ENCODE measurements at regions not wholly inside any gene's neighbourhood (a gene's known extent, or its start where the extent isn't known, plus 50 kb on each side); places are given as distances from the start of the nearest gene placed in this dataset.
A peak's percentile ranks its signal among the peaks of the same experiment; 100 is the strongest.

DNA sequence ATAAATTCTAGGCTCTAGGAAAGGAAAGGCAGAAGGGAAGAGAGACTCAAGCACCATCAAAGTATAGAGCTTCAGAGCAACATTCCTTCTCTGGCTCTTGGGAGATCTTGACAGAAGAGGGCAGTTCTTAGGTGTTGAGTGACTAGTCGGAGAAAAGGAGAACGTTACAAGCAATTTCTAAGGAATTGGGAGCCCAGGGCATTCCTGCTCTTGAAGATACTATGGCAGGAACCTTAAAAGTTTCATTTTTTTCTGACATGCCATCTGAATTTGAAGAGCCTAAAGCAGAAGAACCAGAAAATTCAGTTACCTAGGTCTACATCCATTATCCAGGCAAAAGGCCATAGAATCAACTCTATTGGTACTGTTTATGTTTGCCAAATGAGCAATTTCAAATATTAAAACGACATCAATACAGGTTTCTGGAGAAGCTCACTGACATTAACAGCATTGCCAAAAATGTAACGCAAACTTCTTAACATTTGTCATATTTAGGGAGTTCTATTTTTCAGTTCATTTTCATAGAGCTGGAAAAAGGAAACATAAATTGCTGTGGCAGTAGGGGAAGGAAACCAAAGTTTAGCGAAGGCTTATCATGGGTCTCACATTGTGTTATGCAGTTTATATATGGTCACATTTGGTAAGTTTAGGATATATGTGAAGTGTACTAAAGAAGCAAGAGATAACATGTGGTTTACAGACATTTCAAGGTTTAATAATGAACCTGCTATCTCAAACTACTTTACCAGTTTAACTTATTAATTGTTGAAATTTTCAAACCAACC is 210.1 kb upstream of the NRIP1 start (continued):
- TF ChIP-seq, protein P1, sequence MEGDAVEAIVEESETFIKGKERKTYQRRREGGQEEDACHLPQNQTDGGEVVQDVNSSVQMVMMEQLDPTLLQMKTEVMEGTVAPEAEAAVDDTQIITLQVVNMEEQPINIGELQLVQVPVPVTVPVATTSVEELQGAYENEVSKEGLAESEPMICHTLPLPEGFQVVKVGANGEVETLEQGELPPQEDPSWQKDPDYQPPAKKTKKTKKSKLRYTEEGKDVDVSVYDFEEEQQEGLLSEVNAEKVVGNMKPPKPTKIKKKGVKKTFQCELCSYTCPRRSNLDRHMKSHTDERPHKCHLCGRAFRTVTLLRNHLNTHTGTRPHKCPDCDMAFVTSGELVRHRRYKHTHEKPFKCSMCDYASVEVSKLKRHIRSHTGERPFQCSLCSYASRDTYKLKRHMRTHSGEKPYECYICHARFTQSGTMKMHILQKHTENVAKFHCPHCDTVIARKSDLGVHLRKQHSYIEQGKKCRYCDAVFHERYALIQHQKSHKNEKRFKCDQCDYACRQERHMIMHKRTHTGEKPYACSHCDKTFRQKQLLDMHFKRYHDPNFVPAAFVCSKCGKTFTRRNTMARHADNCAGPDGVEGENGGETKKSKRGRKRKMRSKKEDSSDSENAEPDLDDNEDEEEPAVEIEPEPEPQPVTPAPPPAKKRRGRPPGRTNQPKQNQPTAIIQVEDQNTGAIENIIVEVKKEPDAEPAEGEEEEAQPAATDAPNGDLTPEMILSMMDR (tag by site-specific recombination; IDR thresholded peaks at IDR 0.05) = no peak
- TF ChIP-seq ZNF423 (tag by site-specific recombination; IDR thresholded peaks at IDR 0.05) (no peak), ZNF16 (tag by site-specific recombination; IDR thresholded peaks at IDR 0.05; ENCODE audit: low read depth) (no peak), KLF8 (tag by site-specific recombination; IDR thresholded peaks at IDR 0.05) (no peak)

DNA sequence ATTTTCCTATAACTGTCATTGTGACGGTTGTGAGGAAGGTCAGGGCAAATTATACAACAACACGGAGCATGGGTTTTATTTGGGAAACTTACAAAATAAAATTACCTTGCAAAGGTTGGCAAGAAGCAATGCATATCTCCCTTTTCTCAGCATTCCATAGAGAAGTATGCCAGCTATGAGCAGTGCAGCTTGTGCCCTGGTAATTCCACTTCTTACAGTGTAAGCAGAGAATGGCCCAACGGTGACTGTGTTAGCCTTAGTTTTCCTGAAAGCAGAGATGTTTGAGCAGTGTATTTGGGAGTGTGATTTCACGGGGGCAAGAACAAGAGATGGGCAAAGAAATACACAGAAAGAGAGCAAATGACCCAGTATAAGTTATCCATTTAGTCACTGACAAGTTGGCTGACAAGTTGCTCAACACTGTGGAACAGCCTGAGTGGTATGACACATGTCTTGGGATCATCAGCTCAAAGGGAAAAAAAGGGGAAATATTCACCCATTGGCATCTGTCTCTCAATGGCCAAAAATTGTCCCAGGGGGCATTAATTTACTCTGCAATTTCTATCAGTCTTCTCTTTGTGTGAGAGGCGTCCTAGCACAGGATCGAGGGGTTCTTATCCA is 210.9 kb upstream of the NRIP1 start:
- CTCF ChIA-PET = no interaction called here
- no peaks in the 10 kb centered on the region for H3K9me3 ChIP-seq (ENCODE audit: control insufficient read depth, insufficient read depth, low read depth, low read length)
- POLR2A ChIA-PET = no interaction called here
- no peak overlapping the region for H3K4me3 ChIP-seq (ENCODE audit: low read depth, low read length)
- H3K36me3 ChIP-seq (ENCODE audit: control insufficient read depth in 2 of 2, insufficient read depth in 1 of 2, low read length in 2 of 2) = no peaks in the 10 kb centered on the region
- H3K4me1 ChIP-seq (ENCODE audit: control insufficient read depth, insufficient read depth, low read length) = no peaks in the 10 kb centered on the region
- TF ChIP-seq ZNF2 (tag by site-specific recombination; IDR thresholded peaks at IDR 0.05) (no peak), ZNF792 (tag by site-specific recombination; IDR thresholded peaks at IDR 0.05) (no peak), ZNF623 (tag by site-specific recombination; IDR thresholded peaks at IDR 0.05) (no peak), ZNF600 (tag by site-specific recombination; IDR thresholded peaks at IDR 0.05) (no peak), SETDB1 (IDR thresholded peaks at IDR 0.05; ENCODE audit: insufficient read length, low read length) (no peak), ZNF654 (tag by site-specific recombination; IDR thresholded peaks at IDR 0.05; ENCODE audit: low read depth) (no peak), ZBTB8A (tag by site-specific recombination; IDR thresholded peaks at IDR 0.05) (no peak), ZNF354C (tag by site-specific recombination; IDR thresholded peaks at IDR 0.05; ENCODE audit: borderline replicate concordance, low read depth) (no peak)
- no peak overlapping the region for H3K27ac ChIP-seq (ENCODE audit: extremely low read depth, low read depth, low read length)

DNA sequence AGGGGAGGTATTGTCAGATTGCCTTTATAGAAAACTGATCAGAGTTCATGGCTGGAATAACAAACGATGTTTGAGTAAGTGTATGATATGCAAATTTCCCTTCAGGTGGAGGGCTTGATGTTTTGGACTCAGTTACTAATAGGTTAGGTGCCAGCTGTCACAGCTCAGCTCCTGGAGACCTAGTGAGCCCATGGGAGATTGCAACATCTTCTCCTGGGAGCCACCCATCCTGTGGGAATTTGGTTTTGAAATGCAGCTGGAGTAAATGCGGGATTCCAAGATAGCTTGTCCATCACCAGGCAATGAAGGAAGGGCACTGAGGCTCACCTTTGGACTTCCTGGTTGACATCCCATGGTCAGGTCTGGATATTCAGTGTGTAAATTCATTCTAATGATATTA is 211.4 kb upstream of the NRIP1 start:
- POLR2A ChIA-PET = no interaction called here
- CTCF ChIA-PET = interaction anchor here (1.0 kb wide), 1 partner anchor 207 kb away, joined by 4 read pairs; no protein-coding TSS in a partner anchor

DNA sequence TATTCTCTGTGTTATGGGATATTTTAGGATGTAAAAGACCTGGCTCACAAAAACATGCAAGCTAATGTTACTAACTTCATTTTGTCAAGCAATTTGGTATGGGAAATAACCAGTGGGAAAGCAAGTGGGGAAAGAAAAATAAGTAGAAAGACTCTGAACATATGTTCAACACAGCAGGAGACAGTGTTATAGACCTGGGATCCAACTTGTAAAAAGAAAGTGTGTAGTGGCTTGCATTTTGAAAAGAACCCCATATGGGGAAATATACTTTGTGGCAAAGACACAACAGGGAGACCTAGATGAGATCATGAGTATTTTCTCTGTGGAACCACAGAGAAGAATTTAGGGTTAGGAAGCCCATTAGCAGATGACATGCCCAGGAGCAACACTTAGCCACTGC is 212.7 kb upstream of the NRIP1 start:
- H3K27ac ChIP-seq (ENCODE audit: extremely low read depth, low read depth, low read length) = no peak overlapping the region
- peak; percentile 73 for TF ChIP-seq ZIC2 (tag by site-specific recombination; IDR thresholded peaks at IDR 0.05)
- TF ChIP-seq ZNF600 (tag by site-specific recombination; IDR thresholded peaks at IDR 0.05) = no peak
- H3K9me3 ChIP-seq (ENCODE audit: control insufficient read depth, insufficient read depth, low read depth, low read length) = no peaks in the 10 kb centered on the region
- no peaks in the 10 kb centered on the region for H3K4me1 ChIP-seq (ENCODE audit: control insufficient read depth, insufficient read depth, low read length)
- no peak overlapping the region for H3K4me3 ChIP-seq (ENCODE audit: low read depth, low read length)
- no peaks in the 10 kb centered on the region for H3K36me3 ChIP-seq (ENCODE audit: control insufficient read depth in 2 of 2, insufficient read depth in 1 of 2, low read length in 2 of 2)
- ChIA-PET CTCF (no interaction called here), POLR2A (no interaction called here)

More for the DNA sequence above, 211.4 kb upstream of the NRIP1 start:
- Histone ChIP-seq H3K9me3 (ENCODE audit: control insufficient read depth, insufficient read depth, low read depth, low read length) (no peaks in the 10 kb centered on the region), H3K27ac (ENCODE audit: extremely low read depth, low read depth, low read length) (no peak overlapping the region), H3K36me3 (ENCODE audit: control insufficient read depth in 2 of 2, insufficient read depth in 1 of 2, low read length in 2 of 2) (no peaks in the 10 kb centered on the region), H3K4me3 (ENCODE audit: low read depth, low read length) (no peak overlapping the region), H3K4me1 (ENCODE audit: control insufficient read depth, insufficient read depth, low read length) (no peaks in the 10 kb centered on the region)
- TF ChIP-seq SP2 (tag by site-specific recombination; IDR thresholded peaks at IDR 0.05) = no peak

DNA sequence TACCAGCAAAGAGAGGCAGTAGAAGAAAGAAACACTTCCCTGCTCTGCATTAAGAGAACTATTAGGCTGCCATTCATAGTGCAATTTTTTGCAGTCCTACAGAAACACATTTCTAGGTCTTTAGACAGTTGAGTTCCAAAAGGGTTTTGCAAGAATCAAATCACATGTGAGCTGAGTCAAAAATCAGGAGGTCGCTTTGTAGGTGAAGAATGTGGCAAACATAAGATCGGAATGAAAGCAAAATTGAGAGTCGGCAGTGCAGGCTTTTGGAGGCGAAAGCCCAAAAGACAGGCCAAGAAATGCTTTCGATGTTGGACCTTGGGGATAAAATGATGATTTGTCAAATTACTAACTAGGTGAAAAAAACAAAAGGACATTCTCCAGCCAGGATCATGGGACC is 213.5 kb upstream of the NRIP1 start:
- CTCF ChIA-PET = no interaction called here

More for the DNA sequence above, 213.5 kb upstream of the NRIP1 start:
- no peaks in the 10 kb centered on the region for H3K36me3 ChIP-seq (ENCODE audit: control insufficient read depth in 2 of 2, insufficient read depth in 1 of 2, low read length in 2 of 2)
- no peaks in the 10 kb centered on the region for H3K9me3 ChIP-seq (ENCODE audit: control insufficient read depth, insufficient read depth, low read depth, low read length)
- no peak overlapping the region for H3K27ac ChIP-seq (ENCODE audit: extremely low read depth, low read depth, low read length)
- POLR2A ChIA-PET = no interaction called here
- no peak overlapping the region for H3K4me3 ChIP-seq (ENCODE audit: low read depth, low read length)
- H3K4me1 ChIP-seq (ENCODE audit: control insufficient read depth, insufficient read depth, low read length) = no peaks in the 10 kb centered on the region
- no peak for TF ChIP-seq ZNF530 (tag by site-specific recombination; IDR thresholded peaks at IDR 0.05; ENCODE audit: low read depth)
- TF ChIP-seq ZNF23 (tag by site-specific recombination; IDR thresholded peaks at IDR 0.05; ENCODE audit: borderline replicate concordance) = no peak
- no peak for TF ChIP-seq ZNF768 (tag by site-specific recombination; IDR thresholded peaks at IDR 0.05)
- no peak for TF ChIP-seq ZNF623 (tag by site-specific recombination; IDR thresholded peaks at IDR 0.05)
- TF ChIP-seq ZFHX2 (tag by site-specific recombination; conservative IDR thresholded peaks at IDR 0.05) = no peak
- TF ChIP-seq, protein P2, sequence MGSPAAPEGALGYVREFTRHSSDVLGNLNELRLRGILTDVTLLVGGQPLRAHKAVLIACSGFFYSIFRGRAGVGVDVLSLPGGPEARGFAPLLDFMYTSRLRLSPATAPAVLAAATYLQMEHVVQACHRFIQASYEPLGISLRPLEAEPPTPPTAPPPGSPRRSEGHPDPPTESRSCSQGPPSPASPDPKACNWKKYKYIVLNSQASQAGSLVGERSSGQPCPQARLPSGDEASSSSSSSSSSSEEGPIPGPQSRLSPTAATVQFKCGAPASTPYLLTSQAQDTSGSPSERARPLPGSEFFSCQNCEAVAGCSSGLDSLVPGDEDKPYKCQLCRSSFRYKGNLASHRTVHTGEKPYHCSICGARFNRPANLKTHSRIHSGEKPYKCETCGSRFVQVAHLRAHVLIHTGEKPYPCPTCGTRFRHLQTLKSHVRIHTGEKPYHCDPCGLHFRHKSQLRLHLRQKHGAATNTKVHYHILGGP (tag by site-specific recombination; IDR thresholded peaks at IDR 0.05) = no peak
- TF ChIP-seq ZNF621 (tag by site-specific recombination; IDR thresholded peaks at IDR 0.05) = no peak
- TF ChIP-seq ZNF211 (tag by site-specific recombination; IDR thresholded peaks at IDR 0.05; ENCODE audit: low read depth) = no peak
- TF ChIP-seq ZNF112 (tag by site-specific recombination; IDR thresholded peaks at IDR 0.05) = no peak

All from HEK293 (cell line).